ENCODE measurements at regions not wholly inside any gene's neighbourhood (a gene's known extent, or its start where the extent isn't known, plus 50 kb on each side); places are given as distances from the start of the nearest gene placed in this dataset.

DNA sequence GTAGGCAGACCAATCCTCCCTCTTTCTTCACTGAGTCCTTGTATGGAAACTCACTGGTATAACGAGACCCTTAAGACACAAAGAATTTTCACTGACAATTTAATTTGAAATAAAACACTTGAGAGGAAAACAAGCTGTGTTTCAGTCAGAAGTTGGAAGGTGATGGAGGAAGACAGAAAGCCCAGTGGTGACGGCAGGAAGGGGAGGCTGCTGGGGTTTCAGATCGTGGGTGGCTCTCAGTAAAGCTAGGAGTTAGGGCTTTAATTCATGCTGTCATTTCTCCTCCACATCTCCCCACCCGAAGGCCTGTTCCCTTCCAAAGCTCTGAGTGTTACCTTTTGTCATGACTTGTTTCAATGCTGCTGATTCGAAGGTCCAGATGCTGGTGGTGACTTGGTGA, 605.2 kb upstream of the DPP6 start:
- no peaks in the 10 kb centered on the region for H3K36me3 ChIP-seq (ENCODE audit: control insufficient read depth in 2 of 2, extremely low read depth in 1 of 2, insufficient read depth in 1 of 2, low read length in 1 of 2)
- WGBS (ENCODE audit: insufficient coverage): no CpG with 5 or more reads among the region's 5 CpGs
- DNase-seq (no peak), ATAC-seq (replicated peaks in 1 of 4) (no peak)
- Mint-ChIP-seq H3K27ac (no peak overlapping the region), H3K4me3 (no peak overlapping the region), H3K27me3 (no peaks in the 10 kb centered on the region), H3K9me3 (peaks cover 3 to 18% (median 8%) of the 10 kb centered on the region in 3 donors), H3K36me3 (no peaks in the 10 kb centered on the region), H3K4me1 (no peaks in the 10 kb centered on the region)
- peaks cover 0 to 7% of the 10 kb centered on the region in 2 experiments for H3K27me3 ChIP-seq (replicated peaks in 1 of 2; ENCODE audit: control insufficient read depth in 2 of 2, extremely low read depth in 1 of 2, insufficient read depth in 2 of 2, low read length in 1 of 2)
- H3K4me3 ChIP-seq (ENCODE audit: control insufficient read depth in 1 of 2, extremely low read depth in 1 of 2, low read length in 1 of 2): no peak overlapping the region
- no peaks in the 10 kb centered on the region for H3K9me3 ChIP-seq
- no peak overlapping the region for H3K27ac ChIP-seq (ENCODE audit: low read length)
- ChIA-PET CTCF (no interaction called here), POLR2A (no interaction called here)
- H3K4me1 ChIP-seq (ENCODE audit: control insufficient read depth in 1 of 2, extremely low read depth in 1 of 2, insufficient read depth in 2 of 2, low read length in 2 of 2): no peaks in the 10 kb centered on the region

DNA sequence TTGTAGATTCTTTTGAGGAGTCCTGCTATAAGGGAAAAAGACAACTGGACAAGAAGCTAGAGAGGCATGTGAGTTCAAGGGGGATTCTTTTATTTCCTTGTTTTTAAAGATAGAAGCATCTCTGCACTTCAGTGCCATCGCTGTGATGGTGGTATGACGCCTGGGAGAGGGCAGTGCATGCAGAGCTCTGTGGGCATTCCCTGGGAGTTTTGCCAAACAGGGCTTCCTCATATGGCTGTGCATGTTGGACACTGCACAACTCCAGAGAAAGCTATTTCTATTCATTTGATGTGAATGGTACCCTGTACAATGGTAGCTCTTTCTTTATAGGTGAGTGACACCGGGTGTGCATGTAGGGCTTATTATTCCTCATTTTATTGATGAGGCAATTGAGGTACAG, 599.5 kb upstream of the DPP6 start:
- H3K27ac ChIP-seq (ENCODE audit: low read length): no peak overlapping the region
- WGBS (ENCODE audit: insufficient coverage): 78% methylated on average over 3 of the region's 3 CpGs
- Mint-ChIP-seq H3K27me3 (no peaks in the 10 kb centered on the region), H3K4me1 (no peaks in the 10 kb centered on the region), H3K36me3 (no peaks in the 10 kb centered on the region), H3K4me3 (no peak overlapping the region), H3K9me3 (peaks cover 3 to 35% (median 8%) of the 10 kb centered on the region in 3 donors), H3K27ac (no peak overlapping the region)
- no peaks in the 10 kb centered on the region for H3K36me3 ChIP-seq (ENCODE audit: control insufficient read depth in 2 of 2, extremely low read depth in 1 of 2, insufficient read depth in 1 of 2, low read length in 1 of 2)
- H3K4me1 ChIP-seq (ENCODE audit: control insufficient read depth in 1 of 2, extremely low read depth in 1 of 2, insufficient read depth in 2 of 2, low read length in 2 of 2): no peaks in the 10 kb centered on the region
- no peak for ATAC-seq (replicated peaks in 1 of 4)
- ChIA-PET CTCF (no interaction called here), POLR2A (no interaction called here)
- no peak for DNase-seq
- peaks cover 0 to under 1% of the 10 kb centered on the region in 2 experiments for H3K27me3 ChIP-seq (replicated peaks in 1 of 2; ENCODE audit: control insufficient read depth in 2 of 2, extremely low read depth in 1 of 2, insufficient read depth in 2 of 2, low read length in 1 of 2)
- no peak overlapping the region for H3K4me3 ChIP-seq (ENCODE audit: control insufficient read depth in 1 of 2, extremely low read depth in 1 of 2, low read length in 1 of 2)
- no peaks in the 10 kb centered on the region for H3K9me3 ChIP-seq

DNA sequence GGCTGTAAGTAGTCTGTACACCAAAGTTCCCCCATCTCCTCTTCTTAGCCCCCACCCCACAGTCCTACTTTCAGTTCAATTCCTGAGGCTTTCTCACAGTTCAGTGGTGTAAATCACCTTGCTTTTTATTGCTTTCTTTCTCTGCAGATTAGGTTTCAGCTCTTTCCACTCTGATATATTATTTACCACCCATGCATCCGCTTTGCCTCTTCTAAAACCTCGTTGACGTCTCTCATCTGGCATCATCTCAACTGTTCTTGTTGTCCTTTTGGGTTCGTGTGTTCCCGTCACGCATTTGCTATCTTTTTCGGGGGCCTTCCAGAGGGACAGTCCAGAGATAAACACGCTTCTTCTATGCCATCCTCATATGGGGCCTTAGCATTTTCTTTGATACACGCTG, 597.9 kb upstream of the DPP6 start:
- H3K4me1 Mint-ChIP-seq: no peaks in the 10 kb centered on the region
- no peaks in the 10 kb centered on the region for H3K36me3 Mint-ChIP-seq
- CTCF ChIA-PET: no interaction called here
- POLR2A ChIA-PET: no interaction called here
- DNase-seq: no peak
- no peak overlapping the region for H3K4me3 ChIP-seq (ENCODE audit: control insufficient read depth in 1 of 2, extremely low read depth in 1 of 2, low read length in 1 of 2)
- no peak overlapping the region for H3K27ac Mint-ChIP-seq
- no peak overlapping the region for H3K27ac ChIP-seq (ENCODE audit: low read length)
- H3K4me1 ChIP-seq (ENCODE audit: control insufficient read depth in 1 of 2, extremely low read depth in 1 of 2, insufficient read depth in 2 of 2, low read length in 2 of 2): no peaks in the 10 kb centered on the region
- no peak for ATAC-seq (replicated peaks in 1 of 4)
- no peaks in the 10 kb centered on the region for H3K9me3 ChIP-seq
- H3K36me3 ChIP-seq (ENCODE audit: control insufficient read depth in 2 of 2, extremely low read depth in 1 of 2, insufficient read depth in 1 of 2, low read length in 1 of 2): no peaks in the 10 kb centered on the region
- H3K9me3 Mint-ChIP-seq: peaks cover 3 to 35% (median 5%) of the 10 kb centered on the region in 3 donors
- WGBS (ENCODE audit: insufficient coverage): 86% methylated on average over 6 of the region's 9 CpGs
- no peak overlapping the region for H3K4me3 Mint-ChIP-seq
- no peaks in the 10 kb centered on the region for H3K27me3 Mint-ChIP-seq
- no peaks in the 10 kb centered on the region for H3K27me3 ChIP-seq (replicated peaks in 1 of 2; ENCODE audit: control insufficient read depth in 2 of 2, extremely low read depth in 1 of 2, insufficient read depth in 2 of 2, low read length in 1 of 2)

DNA sequence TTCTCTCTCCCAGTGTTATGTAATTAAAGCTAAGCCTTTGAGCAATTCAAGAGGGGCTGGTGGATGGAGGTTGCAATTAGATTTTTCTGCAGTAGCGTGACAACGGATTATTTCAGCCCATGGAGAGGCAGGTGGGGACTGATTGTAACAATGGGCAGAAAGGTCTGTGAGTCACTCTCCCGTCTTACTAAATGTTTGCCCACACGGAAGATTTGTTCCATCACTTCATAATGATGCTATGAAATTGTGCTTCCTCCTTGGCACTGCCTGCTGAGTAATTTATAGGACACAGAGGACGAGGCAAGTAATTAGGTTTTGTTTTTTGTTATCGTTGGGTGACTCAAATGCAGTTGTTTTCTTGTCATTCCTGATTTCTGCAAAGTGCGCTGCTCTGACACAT, 594.5 kb upstream of the DPP6 start:
- Mint-ChIP-seq H3K27me3 (no peaks in the 10 kb centered on the region), H3K27ac (no peak overlapping the region), H3K36me3 (no peaks in the 10 kb centered on the region), H3K9me3 (peaks cover 7 to 22% (median 18%) of the 10 kb centered on the region in 3 donors), H3K4me1 (no peaks in the 10 kb centered on the region), H3K4me3 (no peak overlapping the region)
- no peak for ATAC-seq (replicated peaks in 1 of 4)
- ChIA-PET CTCF (no interaction called here), POLR2A (no interaction called here)
- Histone ChIP-seq H3K36me3 (ENCODE audit: control insufficient read depth in 2 of 2, extremely low read depth in 1 of 2, insufficient read depth in 1 of 2, low read length in 1 of 2) (no peaks in the 10 kb centered on the region), H3K27me3 (replicated peaks in 1 of 2; ENCODE audit: control insufficient read depth in 2 of 2, extremely low read depth in 1 of 2, insufficient read depth in 2 of 2, low read length in 1 of 2) (peaks cover 0 to 4% of the 10 kb centered on the region in 2 experiments), H3K4me1 (ENCODE audit: control insufficient read depth in 1 of 2, extremely low read depth in 1 of 2, insufficient read depth in 2 of 2, low read length in 2 of 2) (no peaks in the 10 kb centered on the region), H3K27ac (ENCODE audit: low read length) (no peak overlapping the region), H3K9me3 (no peaks in the 10 kb centered on the region), H3K4me3 (ENCODE audit: control insufficient read depth in 1 of 2, extremely low read depth in 1 of 2, low read length in 1 of 2) (no peak overlapping the region)
- 75% methylated on average over 3 of the region's 7 CpGs for WGBS (ENCODE audit: insufficient coverage)
- DNase-seq: no peak

DNA sequence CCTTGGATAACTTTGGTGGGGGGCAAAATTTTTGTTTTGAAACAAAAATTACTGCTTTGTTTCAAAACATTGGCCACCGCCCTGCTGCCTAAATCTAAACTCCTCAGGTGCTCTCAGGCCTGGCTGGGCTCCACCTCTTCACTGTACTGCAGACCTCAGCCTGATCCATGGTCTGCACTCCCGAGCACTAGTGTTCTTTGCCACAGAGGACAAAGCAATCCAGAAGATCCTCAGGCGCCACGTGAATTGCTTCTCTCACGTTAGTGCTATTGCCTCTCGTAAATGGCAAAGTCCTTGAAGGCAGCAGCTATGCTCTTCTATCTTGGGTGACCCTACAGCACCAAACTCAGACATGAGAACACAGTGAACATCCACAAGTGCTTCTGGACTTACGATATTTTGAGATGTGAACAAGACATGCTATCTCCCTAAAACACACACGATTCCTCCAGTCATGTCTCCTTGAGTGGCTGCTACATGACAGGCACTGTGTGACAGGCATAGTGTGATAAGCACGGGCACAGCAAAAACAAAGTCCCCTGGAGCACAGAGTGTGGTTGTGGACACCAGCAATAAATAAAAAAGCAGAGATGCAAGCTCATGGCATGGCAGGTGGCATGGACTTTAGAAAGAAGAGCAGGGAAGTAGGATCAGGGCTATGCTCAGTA, 582.1 kb upstream of the DPP6 start:
- DNase-seq: no peak
- Histone ChIP-seq H3K9me3 (no peaks in the 10 kb centered on the region), H3K36me3 (ENCODE audit: control insufficient read depth in 2 of 2, extremely low read depth in 1 of 2, insufficient read depth in 1 of 2, low read length in 1 of 2) (no peaks in the 10 kb centered on the region), H3K27me3 (replicated peaks in 1 of 2; ENCODE audit: control insufficient read depth in 2 of 2, extremely low read depth in 1 of 2, insufficient read depth in 2 of 2, low read length in 1 of 2) (peaks cover 0 to 3% of the 10 kb centered on the region in 2 experiments), H3K4me3 (ENCODE audit: control insufficient read depth in 1 of 2, extremely low read depth in 1 of 2, low read length in 1 of 2) (no peak overlapping the region), H3K4me1 (ENCODE audit: control insufficient read depth in 1 of 2, extremely low read depth in 1 of 2, insufficient read depth in 2 of 2, low read length in 2 of 2) (no peaks in the 10 kb centered on the region), H3K27ac (ENCODE audit: low read length) (no peak overlapping the region)
- Mint-ChIP-seq H3K4me1 (no peaks in the 10 kb centered on the region), H3K27ac (no peak overlapping the region), H3K4me3 (no peak overlapping the region), H3K9me3 (peaks cover 0 to 6% (median 5%) of the 10 kb centered on the region in 3 donors), H3K36me3 (no peaks in the 10 kb centered on the region), H3K27me3 (no peaks in the 10 kb centered on the region)
- ChIA-PET CTCF (no interaction called here), POLR2A (no interaction called here)
- 71% methylated on average over 9 of the region's 9 CpGs for WGBS (ENCODE audit: insufficient coverage)
- no peak for ATAC-seq (replicated peaks in 1 of 4)

DNA sequence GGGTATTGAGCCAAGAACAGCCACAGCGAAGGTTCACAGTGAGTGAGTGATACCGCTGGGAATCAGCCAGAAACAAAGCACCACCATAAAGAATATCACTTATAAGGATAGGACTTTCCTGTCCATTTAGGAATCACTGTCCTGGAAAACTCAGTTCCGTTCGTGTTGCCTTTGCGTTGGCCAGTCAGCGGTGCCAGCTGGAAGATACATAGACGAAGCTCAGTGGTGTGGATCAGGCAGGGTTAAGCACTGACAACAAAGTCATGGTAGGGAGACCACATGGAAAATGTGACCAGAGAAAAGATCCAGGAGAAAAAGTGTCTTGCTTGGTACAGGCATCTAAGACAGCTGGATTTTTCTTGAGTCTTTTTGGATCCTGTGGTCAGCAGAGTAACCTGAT, 579.7 kb upstream of the DPP6 start:
- WGBS (ENCODE audit: insufficient coverage): 79% methylated on average over 3 of the region's 7 CpGs
- Histone ChIP-seq H3K27me3 (replicated peaks in 1 of 2; ENCODE audit: control insufficient read depth in 2 of 2, extremely low read depth in 1 of 2, insufficient read depth in 2 of 2, low read length in 1 of 2) (peaks cover 0 to 5% of the 10 kb centered on the region in 2 experiments), H3K27ac (ENCODE audit: low read length) (no peak overlapping the region), H3K4me3 (ENCODE audit: control insufficient read depth in 1 of 2, extremely low read depth in 1 of 2, low read length in 1 of 2) (no peak overlapping the region), H3K9me3 (no peaks in the 10 kb centered on the region), H3K36me3 (ENCODE audit: control insufficient read depth in 2 of 2, extremely low read depth in 1 of 2, insufficient read depth in 1 of 2, low read length in 1 of 2) (no peaks in the 10 kb centered on the region), H3K4me1 (ENCODE audit: control insufficient read depth in 1 of 2, extremely low read depth in 1 of 2, insufficient read depth in 2 of 2, low read length in 2 of 2) (no peaks in the 10 kb centered on the region)
- Mint-ChIP-seq H3K4me1 (no peaks in the 10 kb centered on the region), H3K4me3 (no peak overlapping the region), H3K27me3 (no peaks in the 10 kb centered on the region), H3K27ac (no peak overlapping the region), H3K9me3 (peaks cover 0 to 5% (median 5%) of the 10 kb centered on the region in 3 donors), H3K36me3 (no peaks in the 10 kb centered on the region)
- ChIA-PET CTCF (no interaction called here), POLR2A (no interaction called here)
- no peak for DNase-seq
- ATAC-seq (replicated peaks in 1 of 4): no peak

DNA sequence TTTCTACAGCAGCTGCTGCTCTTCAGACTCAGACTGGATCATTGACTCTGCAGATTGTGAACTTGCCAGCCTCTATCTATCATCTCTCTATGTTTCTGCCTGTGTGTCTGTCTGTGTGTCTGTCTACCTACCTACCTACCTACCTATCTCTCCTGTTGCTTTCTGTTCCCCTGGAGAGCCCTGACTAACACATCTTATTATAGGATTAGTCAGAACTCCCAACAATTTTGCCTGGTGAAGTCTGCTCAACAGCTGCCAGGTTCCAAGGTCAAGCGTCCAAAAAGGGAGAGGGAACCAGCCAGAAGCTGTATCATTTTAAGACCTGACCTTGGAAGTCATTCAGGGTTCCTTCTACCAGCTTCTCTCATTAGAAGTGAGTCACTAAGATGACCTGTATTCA, 579.0 kb upstream of the DPP6 start:
- no peak overlapping the region for H3K27ac Mint-ChIP-seq
- no peaks in the 10 kb centered on the region for H3K4me1 Mint-ChIP-seq
- ATAC-seq (replicated peaks in 1 of 4): no peak
- CTCF ChIA-PET: no interaction called here
- Histone ChIP-seq H3K4me3 (ENCODE audit: control insufficient read depth in 1 of 2, extremely low read depth in 1 of 2, low read length in 1 of 2) (no peak overlapping the region), H3K36me3 (ENCODE audit: control insufficient read depth in 2 of 2, extremely low read depth in 1 of 2, insufficient read depth in 1 of 2, low read length in 1 of 2) (no peaks in the 10 kb centered on the region), H3K9me3 (no peaks in the 10 kb centered on the region), H3K27ac (ENCODE audit: low read length) (no peak overlapping the region), H3K27me3 (replicated peaks in 1 of 2; ENCODE audit: control insufficient read depth in 2 of 2, extremely low read depth in 1 of 2, insufficient read depth in 2 of 2, low read length in 1 of 2) (peaks cover 0 to 5% of the 10 kb centered on the region in 2 experiments), H3K4me1 (ENCODE audit: control insufficient read depth in 1 of 2, extremely low read depth in 1 of 2, insufficient read depth in 2 of 2, low read length in 2 of 2) (no peaks in the 10 kb centered on the region)
- no peak for DNase-seq
- H3K4me3 Mint-ChIP-seq: no peak overlapping the region
- no peaks in the 10 kb centered on the region for H3K27me3 Mint-ChIP-seq
- peaks cover 0 to 5% (median 5%) of the 10 kb centered on the region in 3 donors for H3K9me3 Mint-ChIP-seq
- POLR2A ChIA-PET: no interaction called here
- WGBS (ENCODE audit: insufficient coverage): no CpG with 5 or more reads among the region's 1 CpG
- H3K36me3 Mint-ChIP-seq: no peaks in the 10 kb centered on the region

All from T-cell (primary cell).